Upper lobe of right lung (tissue), 1 donor: ENCODE measurements at regions not wholly inside any gene's neighbourhood (a gene's known extent, or its start where the extent isn't known, plus 50 kb on each side); places are given as distances from the start of the nearest gene placed in this dataset.

Experiments used
- ATAC-seq: fragments of 200-7000 bp; cut with Tn5 transposase; one replicate; pipeline ENCODE4 v1.9.1; 2020; ENCODE audit warnings: mild to moderate bottlenecking, moderate library complexity
- DNase-seq: peaks from one replicate; pipeline ENCODE4 v3.0.0-alpha.2; 2020
- H3K27ac ChIP-seq: fragments of 200-600 bp; one replicate; pipeline ENCODE4 v1.8.0; 2022
- H3K27me3 ChIP-seq: fragments of 200-600 bp; one replicate; pipeline ENCODE4 v1.8.0; 2022; ENCODE audit warnings: mild to moderate bottlenecking
- H3K36me3 ChIP-seq: fragments of 200-600 bp; one replicate; pipeline ENCODE4 v1.8.0; 2022
- H3K4me1 ChIP-seq: fragments of 200-600 bp; one replicate; pipeline ENCODE4 v1.8.0; 2022
- H3K4me3 ChIP-seq: fragments of 200-600 bp; one replicate; pipeline ENCODE4 v1.8.0; 2022; ENCODE audit warnings: mild to moderate bottlenecking
- H3K9me3 ChIP-seq: fragments of 200-600 bp; one replicate; pipeline ENCODE4 v1.8.0; 2022
- CTCF ChIP-seq: fragments of 200-600 bp; IDR thresholded peaks from one replicate; pipeline ENCODE4 v1.8.0; 2022; ENCODE audit warnings: antibody characterized with exemption
- intact Hi-C: fragments of 100-400 bp; cut with DNase I; formaldehyde crosslinking; loops from one replicate; pipeline ENCODE4 v1.11.0; 2022
- donor health status: DM: no; HTN: yes; CAD: no; lungs with severe emphysema.

- Histone ChIP-seq H3K27me3 (no peaks in the 10 kb centered on the region), H3K4me3 (no peak overlapping the region), H3K27ac (no peak overlapping the region), H3K36me3 (no peaks in the 10 kb centered on the region), H3K4me1 (no peaks in the 10 kb centered on the region), H3K9me3 (no peaks in the 10 kb centered on the region)
- TF ChIP-seq CTCF, result no peak
- intact Hi-C loops, result no loop called here
- DNase-seq (no peak), ATAC-seq (no peak)
Measured at GRCh38 chr11:92829121-92829520, 140.3 kb upstream of the MTNR1B start.

- Histone ChIP-seq H3K4me3 (no peak overlapping the region), H3K9me3 (no peaks in the 10 kb centered on the region), H3K27me3 (no peaks in the 10 kb centered on the region), H3K4me1 (no peaks in the 10 kb centered on the region), H3K27ac (no peak overlapping the region), H3K36me3 (no peaks in the 10 kb centered on the region)
- no peak for TF ChIP-seq CTCF
- intact Hi-C loops, result no loop called here
- ATAC-seq (no peak), DNase-seq (no peak)
Measured at GRCh38 chr11:92829671-92830070, 139.8 kb upstream of the MTNR1B start.

- intact Hi-C loops, result no loop called here
- H3K4me3 ChIP-seq, result no peak overlapping the region
- H3K36me3 ChIP-seq, result no peaks in the 10 kb centered on the region
- H3K9me3 ChIP-seq, result no peaks in the 10 kb centered on the region
- no peak for TF ChIP-seq CTCF
- DNase-seq (no peak), ATAC-seq (no peak)
- H3K4me1 ChIP-seq, result no peaks in the 10 kb centered on the region
- H3K27ac ChIP-seq, result no peak overlapping the region
- no peaks in the 10 kb centered on the region for H3K27me3 ChIP-seq
Measured at GRCh38 chr11:92830377-92831155, 138.9 kb upstream of the MTNR1B start.

GRCh38 chr11:92834296-92835020 is 135.0 kb upstream of the MTNR1B start:
- no peaks in the 10 kb centered on the region for H3K36me3 ChIP-seq
- no peak overlapping the region for H3K27ac ChIP-seq
- H3K4me3 ChIP-seq, result no peak overlapping the region
- H3K9me3 ChIP-seq, result no peaks in the 10 kb centered on the region
- no peaks in the 10 kb centered on the region for H3K4me1 ChIP-seq
- ATAC-seq (no peak), DNase-seq (no peak)
- intact Hi-C loops, result no loop called here
- no peaks in the 10 kb centered on the region for H3K27me3 ChIP-seq
- no peak for TF ChIP-seq CTCF

GRCh38 chr11:92837595-92837994 is 131.9 kb upstream of the MTNR1B start:
- no peak for DNase-seq
- no peak for ATAC-seq
- H3K9me3 ChIP-seq, result no peaks in the 10 kb centered on the region
- intact Hi-C loops, result no loop called here
- no peaks in the 10 kb centered on the region for H3K36me3 ChIP-seq
- no peaks in the 10 kb centered on the region for H3K27me3 ChIP-seq
- no peaks in the 10 kb centered on the region for H3K4me1 ChIP-seq
- no peak overlapping the region for H3K4me3 ChIP-seq
- no peak for TF ChIP-seq CTCF
- H3K27ac ChIP-seq, result no peak overlapping the region
